ENCODE measurements at regions not wholly inside any gene's neighbourhood (a gene's known extent, or its start where the extent isn't known, plus 50 kb on each side); places are given as distances from the start of the nearest gene placed in this dataset.

DNA sequence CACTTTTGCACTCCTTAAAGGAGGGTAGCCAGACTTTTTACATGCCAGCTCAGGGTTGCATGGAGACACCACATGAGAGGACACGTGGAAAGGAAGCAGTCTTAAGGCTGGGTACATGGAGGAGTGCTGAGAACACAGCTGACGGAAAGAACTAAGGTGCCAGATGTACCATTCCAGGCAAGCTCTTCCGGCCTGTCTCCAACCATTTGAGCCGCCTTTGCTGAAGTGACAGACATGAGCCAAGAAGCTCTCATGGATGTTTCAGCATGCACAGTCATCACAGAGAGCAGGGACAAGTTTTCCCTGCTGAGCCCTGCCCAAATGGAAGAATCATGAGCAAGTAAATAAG lies 83.4 kb upstream of the BMP2K start:
- Histone ChIP-seq H3K36me3 (ENCODE audit: control insufficient read depth, insufficient read depth, low read length) (no peaks in the 10 kb centered on the region), H3K9ac (ENCODE audit: low read depth, low read length) (no peak overlapping the region), H3K9me3 (ENCODE audit: control insufficient read depth, insufficient read depth, low read length) (no peaks in the 10 kb centered on the region), H3K27me3 (ENCODE audit: control insufficient read depth, insufficient read depth, low read length) (no peaks in the 10 kb centered on the region), H3K4me1 (ENCODE audit: control insufficient read depth, insufficient read depth, low read length) (no peaks in the 10 kb centered on the region), H3K4me3 (ENCODE audit: low read depth, low read length) (no peak overlapping the region)

DNA sequence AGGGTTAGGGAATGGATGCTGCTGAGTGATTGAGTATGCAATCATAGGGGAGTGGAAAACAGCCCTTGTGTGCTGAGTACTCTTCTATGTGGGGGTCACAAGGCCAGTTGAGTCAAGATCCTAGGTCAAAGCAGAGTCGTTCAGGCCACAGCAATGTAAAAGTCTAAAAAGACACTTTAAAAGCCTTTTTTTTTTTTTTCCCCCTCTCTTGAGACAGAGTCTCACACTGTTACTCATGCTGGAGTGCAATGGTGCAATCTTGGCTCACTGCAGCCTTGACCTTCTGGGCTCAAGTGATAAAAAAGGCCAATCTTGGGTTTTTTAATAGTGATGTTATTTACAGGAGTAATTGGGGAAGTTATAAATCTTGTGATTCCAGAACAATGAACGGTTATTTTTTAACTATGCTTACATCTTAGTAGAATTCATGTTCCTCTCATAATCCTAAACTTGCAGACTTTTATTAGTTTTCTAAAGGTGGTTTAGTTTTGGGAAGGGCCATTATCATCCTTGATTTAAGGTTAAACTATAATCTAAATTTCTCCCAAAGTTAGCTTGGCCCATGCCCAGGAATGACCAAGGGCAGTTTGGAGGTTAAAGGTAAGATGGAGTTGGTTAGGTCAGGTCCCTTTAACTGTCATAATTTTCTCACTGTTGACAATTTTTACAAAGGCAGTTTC lies 82.2 kb upstream of the BMP2K start:
- Histone ChIP-seq H3K9me3 (ENCODE audit: control insufficient read depth, insufficient read depth, low read length) (no peaks in the 10 kb centered on the region), H3K36me3 (ENCODE audit: control insufficient read depth, insufficient read depth, low read length) (no peaks in the 10 kb centered on the region), H3K9ac (ENCODE audit: low read depth, low read length) (no peak overlapping the region), H3K27me3 (ENCODE audit: control insufficient read depth, insufficient read depth, low read length) (no peaks in the 10 kb centered on the region), H3K4me3 (ENCODE audit: low read depth, low read length) (no peak overlapping the region), H3K4me1 (ENCODE audit: control insufficient read depth, insufficient read depth, low read length) (no peaks in the 10 kb centered on the region)

DNA sequence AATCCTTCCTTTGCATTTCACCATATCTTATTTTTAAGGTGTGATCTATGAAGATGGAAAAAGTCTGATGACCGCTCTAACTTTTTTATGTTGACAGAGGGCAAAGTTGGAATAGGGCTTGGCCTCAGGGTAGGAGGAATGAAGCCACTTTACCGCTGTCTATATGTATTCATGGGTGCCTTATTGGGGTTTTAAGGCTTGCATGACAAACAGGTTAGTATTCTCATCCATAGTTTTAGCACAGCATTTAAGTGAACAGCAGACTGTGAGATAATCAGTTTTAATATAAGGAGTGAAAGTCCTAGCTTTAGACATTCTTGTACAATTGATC lies 81.7 kb upstream of the BMP2K start:
- Histone ChIP-seq H3K9ac (ENCODE audit: low read depth, low read length) (no peak overlapping the region), H3K36me3 (ENCODE audit: control insufficient read depth, insufficient read depth, low read length) (no peaks in the 10 kb centered on the region), H3K4me1 (ENCODE audit: control insufficient read depth, insufficient read depth, low read length) (no peaks in the 10 kb centered on the region), H3K4me3 (ENCODE audit: low read depth, low read length) (no peak overlapping the region), H3K27me3 (ENCODE audit: control insufficient read depth, insufficient read depth, low read length) (no peaks in the 10 kb centered on the region), H3K9me3 (ENCODE audit: control insufficient read depth, insufficient read depth, low read length) (no peaks in the 10 kb centered on the region)

DNA sequence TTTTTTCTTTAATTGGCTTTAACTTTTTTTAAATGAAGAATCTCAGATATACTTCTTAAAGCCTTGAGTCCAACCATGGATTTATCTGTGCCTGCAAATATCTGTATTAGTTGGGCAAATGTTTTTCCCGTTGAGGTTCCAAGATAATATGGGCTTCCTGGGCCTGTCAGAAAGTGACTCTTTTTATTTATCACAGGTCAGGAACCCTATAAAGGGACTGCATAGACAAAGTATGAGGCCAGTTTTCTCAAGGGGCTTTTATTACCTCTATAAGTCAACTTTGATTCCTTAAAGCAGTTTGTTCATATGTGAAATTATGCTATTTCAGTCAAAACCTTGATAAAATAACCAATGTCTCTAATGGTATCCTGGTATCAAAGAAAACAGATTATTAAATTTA lies 80.2 kb upstream of the BMP2K start:
- Histone ChIP-seq H3K9ac (ENCODE audit: low read depth, low read length) (no peak overlapping the region), H3K36me3 (ENCODE audit: control insufficient read depth, insufficient read depth, low read length) (no peaks in the 10 kb centered on the region), H3K9me3 (ENCODE audit: control insufficient read depth, insufficient read depth, low read length) (no peaks in the 10 kb centered on the region), H3K4me3 (ENCODE audit: low read depth, low read length) (no peak overlapping the region), H3K27me3 (ENCODE audit: control insufficient read depth, insufficient read depth, low read length) (no peaks in the 10 kb centered on the region), H3K4me1 (ENCODE audit: control insufficient read depth, insufficient read depth, low read length) (no peaks in the 10 kb centered on the region)

DNA sequence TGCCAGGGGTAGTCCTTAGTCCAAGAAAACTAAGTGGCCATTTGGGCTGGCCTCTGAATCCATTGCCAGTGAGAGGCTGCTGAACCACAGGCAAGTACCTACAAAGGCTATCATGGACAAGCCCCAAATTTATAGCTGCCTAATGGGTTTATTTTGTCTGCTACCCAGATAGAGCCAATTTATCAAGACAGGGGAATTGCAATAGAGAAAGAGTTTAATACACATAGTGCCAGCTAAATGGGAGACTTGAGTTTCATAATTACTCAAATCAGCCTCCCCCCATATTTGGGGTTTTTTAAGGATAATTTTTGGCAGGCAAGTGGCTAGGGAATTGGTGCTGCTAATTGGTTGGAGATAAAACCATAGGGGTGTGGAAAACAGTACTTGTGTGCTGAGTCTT lies 73.1 kb upstream of the BMP2K start:
- Histone ChIP-seq H3K4me3 (ENCODE audit: low read depth, low read length) (no peak overlapping the region), H3K36me3 (ENCODE audit: control insufficient read depth, insufficient read depth, low read length) (no peaks in the 10 kb centered on the region), H3K9ac (ENCODE audit: low read depth, low read length) (no peak overlapping the region), H3K9me3 (ENCODE audit: control insufficient read depth, insufficient read depth, low read length) (no peaks in the 10 kb centered on the region), H3K27me3 (ENCODE audit: control insufficient read depth, insufficient read depth, low read length) (no peaks in the 10 kb centered on the region), H3K4me1 (ENCODE audit: control insufficient read depth, insufficient read depth, low read length) (peaks cover 23% of the 10 kb centered on the region)

DNA sequence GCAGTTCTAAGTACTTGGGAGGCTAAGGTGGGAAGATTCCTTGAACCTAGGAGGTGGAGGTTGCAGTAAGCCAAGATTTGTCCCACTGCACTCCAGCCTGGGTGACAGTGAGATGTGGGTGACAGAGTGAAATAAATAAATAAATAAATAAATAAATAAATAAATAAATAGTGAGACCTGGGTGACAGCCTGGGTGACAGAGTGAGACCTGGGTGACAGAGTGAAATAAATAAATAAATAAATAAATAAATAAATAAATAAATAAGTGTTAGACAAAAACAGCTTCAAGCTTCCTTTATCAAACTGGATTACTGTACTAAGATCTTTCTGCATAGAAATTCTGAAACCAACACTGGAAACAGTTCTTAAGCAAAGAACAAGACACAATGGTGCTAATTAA lies 71.8 kb upstream of the BMP2K start:
- H3K9ac ChIP-seq (ENCODE audit: low read depth, low read length): no peak overlapping the region
- H3K9me3 ChIP-seq (ENCODE audit: control insufficient read depth, insufficient read depth, low read length): no peaks in the 10 kb centered on the region
- peaks cover 23% of the 10 kb centered on the region for H3K4me1 ChIP-seq (ENCODE audit: control insufficient read depth, insufficient read depth, low read length)
- H3K4me3 ChIP-seq (ENCODE audit: low read depth, low read length): no peak overlapping the region
- no peaks in the 10 kb centered on the region for H3K36me3 ChIP-seq (ENCODE audit: control insufficient read depth, insufficient read depth, low read length)
- H3K27me3 ChIP-seq (ENCODE audit: control insufficient read depth, insufficient read depth, low read length): no peaks in the 10 kb centered on the region

DNA sequence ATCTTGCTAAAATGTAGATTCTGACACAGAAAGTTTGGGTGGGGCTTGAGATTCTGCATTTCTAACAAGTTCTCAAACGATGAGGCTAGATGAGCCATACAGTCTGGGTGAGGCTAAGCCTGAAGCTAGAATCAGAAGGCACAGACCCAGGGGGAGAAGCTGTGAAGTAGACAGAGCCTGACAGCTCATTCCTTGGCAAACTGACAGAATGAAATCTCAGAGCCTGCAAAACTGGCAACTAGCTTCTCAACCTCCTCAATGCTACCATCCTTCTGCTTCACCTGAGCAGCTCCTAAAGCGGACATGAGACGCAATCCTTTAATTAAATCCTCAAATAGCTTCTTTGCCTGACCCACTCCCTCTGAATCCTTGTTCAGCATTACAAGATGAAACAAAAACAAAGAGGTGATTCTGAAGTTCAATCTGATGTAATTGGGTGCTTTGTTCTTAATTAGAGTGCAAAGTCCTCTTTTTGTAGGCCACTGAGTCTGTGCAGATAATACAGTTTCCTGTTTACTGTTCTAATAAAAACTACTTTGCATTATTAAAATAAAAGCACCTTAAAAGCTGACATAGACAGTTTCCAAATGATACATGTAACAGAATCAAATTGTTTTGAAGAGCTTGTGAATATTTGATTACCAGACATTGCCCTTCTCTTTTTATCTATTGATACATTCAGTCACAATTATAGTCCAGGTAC lies 71.0 kb upstream of the BMP2K start:
- Histone ChIP-seq H3K9me3 (ENCODE audit: control insufficient read depth, insufficient read depth, low read length) (no peaks in the 10 kb centered on the region), H3K27me3 (ENCODE audit: control insufficient read depth, insufficient read depth, low read length) (no peaks in the 10 kb centered on the region), H3K4me3 (ENCODE audit: low read depth, low read length) (no peak overlapping the region), H3K4me1 (ENCODE audit: control insufficient read depth, insufficient read depth, low read length) (peaks cover 23% of the 10 kb centered on the region), H3K9ac (ENCODE audit: low read depth, low read length) (no peak overlapping the region), H3K36me3 (ENCODE audit: control insufficient read depth, insufficient read depth, low read length) (no peaks in the 10 kb centered on the region)

DNA sequence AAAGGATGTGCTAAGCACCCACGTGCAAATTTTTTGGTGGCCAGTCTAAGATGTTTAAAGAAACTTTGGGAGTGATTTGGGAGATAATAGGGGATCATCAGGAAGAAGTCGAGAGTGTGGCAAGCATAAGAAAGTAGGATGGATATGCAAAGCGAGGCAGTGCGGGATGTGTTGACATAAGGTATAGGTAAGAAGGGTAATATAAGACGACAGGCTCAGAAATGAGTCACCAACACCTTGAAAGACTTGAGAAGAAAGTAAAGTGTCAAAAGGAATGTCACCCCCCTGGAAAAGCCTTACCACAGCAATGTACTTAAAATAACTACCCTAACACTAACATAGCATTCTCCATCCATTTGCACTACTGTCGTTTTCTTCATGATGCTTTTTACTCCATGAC lies 69.8 kb upstream of the BMP2K start:
- no peak overlapping the region for H3K4me3 ChIP-seq (ENCODE audit: low read depth, low read length)
- H3K27me3 ChIP-seq (ENCODE audit: control insufficient read depth, insufficient read depth, low read length): no peaks in the 10 kb centered on the region
- H3K9me3 ChIP-seq (ENCODE audit: control insufficient read depth, insufficient read depth, low read length): no peaks in the 10 kb centered on the region
- no peaks in the 10 kb centered on the region for H3K36me3 ChIP-seq (ENCODE audit: control insufficient read depth, insufficient read depth, low read length)
- no peak overlapping the region for H3K9ac ChIP-seq (ENCODE audit: low read depth, low read length)
- peaks cover 23% of the 10 kb centered on the region for H3K4me1 ChIP-seq (ENCODE audit: control insufficient read depth, insufficient read depth, low read length)

DNA sequence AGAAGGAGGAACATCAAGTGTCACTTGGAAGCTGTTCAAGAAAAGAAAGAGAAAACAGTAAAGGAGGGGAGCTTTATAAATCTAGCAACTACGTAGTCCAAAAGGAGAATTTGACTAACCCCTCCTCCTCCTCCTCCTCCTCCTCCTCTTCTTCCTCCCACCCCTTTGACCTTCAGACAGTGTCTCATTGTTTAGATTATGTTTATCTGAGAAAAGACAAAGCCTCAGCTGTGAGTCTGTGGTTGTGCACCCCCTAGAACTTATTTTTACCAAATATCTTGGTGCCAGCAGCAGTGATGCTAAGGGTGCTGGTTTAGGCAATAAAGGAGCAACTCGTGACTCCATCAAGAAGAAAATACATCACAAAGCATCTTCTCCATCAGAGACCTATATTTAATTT lies 68.9 kb upstream of the BMP2K start:
- Histone ChIP-seq H3K9ac (ENCODE audit: low read depth, low read length) (no peak overlapping the region), H3K36me3 (ENCODE audit: control insufficient read depth, insufficient read depth, low read length) (no peaks in the 10 kb centered on the region), H3K4me1 (ENCODE audit: control insufficient read depth, insufficient read depth, low read length) (peaks cover 23% of the 10 kb centered on the region), H3K27me3 (ENCODE audit: control insufficient read depth, insufficient read depth, low read length) (no peaks in the 10 kb centered on the region), H3K9me3 (ENCODE audit: control insufficient read depth, insufficient read depth, low read length) (no peaks in the 10 kb centered on the region), H3K4me3 (ENCODE audit: low read depth, low read length) (no peak overlapping the region)

DNA sequence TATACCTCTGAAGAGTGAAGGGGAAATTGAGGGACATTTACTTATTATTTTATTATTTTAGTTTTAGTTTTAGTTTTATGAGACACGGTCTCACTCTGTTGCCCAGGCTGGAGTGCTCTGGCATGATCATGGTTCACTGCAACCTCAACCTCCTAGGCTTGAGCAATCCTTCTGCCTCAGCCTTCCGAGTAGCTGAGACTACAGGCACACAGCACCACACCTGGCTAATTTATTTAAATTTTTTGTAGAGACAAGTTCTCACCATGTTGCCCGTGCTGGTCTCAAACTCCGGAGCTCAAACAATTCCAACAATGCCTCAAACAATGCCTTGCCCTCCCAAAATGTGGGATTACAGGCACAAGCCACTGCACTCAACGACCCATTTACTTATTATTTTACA lies 68.4 kb upstream of the BMP2K start:
- H3K27me3 ChIP-seq (ENCODE audit: control insufficient read depth, insufficient read depth, low read length): no peaks in the 10 kb centered on the region
- peaks cover 23% of the 10 kb centered on the region for H3K4me1 ChIP-seq (ENCODE audit: control insufficient read depth, insufficient read depth, low read length)
- H3K36me3 ChIP-seq (ENCODE audit: control insufficient read depth, insufficient read depth, low read length): no peaks in the 10 kb centered on the region
- no peak overlapping the region for H3K4me3 ChIP-seq (ENCODE audit: low read depth, low read length)
- no peak overlapping the region for H3K9ac ChIP-seq (ENCODE audit: low read depth, low read length)
- no peaks in the 10 kb centered on the region for H3K9me3 ChIP-seq (ENCODE audit: control insufficient read depth, insufficient read depth, low read length)

DNA sequence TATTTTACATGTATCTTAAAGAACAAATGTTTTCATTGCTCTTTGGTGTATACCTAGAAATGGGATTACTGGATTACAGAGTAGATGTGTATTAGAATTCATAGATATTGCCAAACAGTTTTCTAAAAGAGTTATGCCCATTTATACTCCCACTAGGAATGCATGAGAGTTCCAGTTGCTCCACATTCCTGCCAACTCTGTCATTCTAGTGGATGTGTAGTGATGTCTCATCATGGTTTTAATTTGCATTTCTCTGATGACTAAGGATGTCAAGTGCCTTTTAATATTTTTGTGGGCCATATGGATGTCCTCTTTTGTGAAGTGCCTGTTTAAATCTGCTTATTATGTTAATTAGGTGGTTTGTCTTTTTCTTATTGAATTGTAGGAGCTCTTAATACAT lies 65.6 kb upstream of the BMP2K start:
- Histone ChIP-seq H3K9ac (ENCODE audit: low read depth, low read length) (no peak overlapping the region), H3K36me3 (ENCODE audit: control insufficient read depth, insufficient read depth, low read length) (no peaks in the 10 kb centered on the region), H3K4me1 (ENCODE audit: control insufficient read depth, insufficient read depth, low read length) (peaks cover 16% of the 10 kb centered on the region), H3K27me3 (ENCODE audit: control insufficient read depth, insufficient read depth, low read length) (no peaks in the 10 kb centered on the region), H3K9me3 (ENCODE audit: control insufficient read depth, insufficient read depth, low read length) (no peaks in the 10 kb centered on the region), H3K4me3 (ENCODE audit: low read depth, low read length) (no peak overlapping the region)

DNA sequence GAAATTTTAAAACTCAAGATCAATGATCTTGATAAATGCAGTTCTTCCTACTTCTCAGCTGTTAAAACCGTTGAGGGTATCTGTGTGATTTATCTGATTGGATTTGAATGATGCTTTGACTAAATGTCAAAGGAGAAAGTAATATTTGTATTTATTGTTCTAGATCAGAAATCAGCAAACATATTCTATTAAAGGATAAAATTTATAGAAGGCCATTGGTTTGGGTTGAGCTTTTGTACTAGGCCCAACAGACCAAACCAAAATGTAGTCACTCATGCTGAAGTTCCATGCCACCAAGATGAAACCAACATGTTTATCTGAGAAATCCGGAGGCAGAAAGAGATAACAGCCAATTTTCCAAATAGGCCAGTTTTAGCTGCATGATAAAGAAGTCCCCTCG lies 64.5 kb upstream of the BMP2K start:
- H3K4me3 ChIP-seq (ENCODE audit: low read depth, low read length): no peak overlapping the region
- H3K4me1 ChIP-seq (ENCODE audit: control insufficient read depth, insufficient read depth, low read length): peaks cover 4% of the 10 kb centered on the region
- H3K9me3 ChIP-seq (ENCODE audit: control insufficient read depth, insufficient read depth, low read length): no peaks in the 10 kb centered on the region
- no peaks in the 10 kb centered on the region for H3K36me3 ChIP-seq (ENCODE audit: control insufficient read depth, insufficient read depth, low read length)
- no peaks in the 10 kb centered on the region for H3K27me3 ChIP-seq (ENCODE audit: control insufficient read depth, insufficient read depth, low read length)
- H3K9ac ChIP-seq (ENCODE audit: low read depth, low read length): no peak overlapping the region
